GM23338 (cell line): ENCODE measurements at regions not wholly inside any gene's neighbourhood (a gene's known extent, or its start where the extent isn't known, plus 50 kb on each side); places are given as distances from the start of the nearest gene placed in this dataset.

Source experiments
- ATAC-seq: fragments of 200-7000 bp; cut with Tn5 transposase; 3 replicates; pipeline ENCODE4 v1.9.1; 2020
- DNase-seq: peaks from one replicate; pipeline ENCODE4 v3.0.0-alpha.2; 2015; ENCODE audit warnings: low spot score
- H2AFZ ChIP-seq: fragments of 200-600 bp; sonication (generic); 2 replicates; pipeline ENCODE4 v1.8.0; 2016; ENCODE audit warnings: antibody characterized with exemption, mild to moderate bottlenecking, moderate library complexity
- H3F3A ChIP-seq: fragments of 200-600 bp; sonication (generic); replicated peaks from 2 replicates; pipeline ENCODE4 v1.8.0; 2017; ENCODE audit warnings: antibody characterized with exemption, mixed run types, low read depth
- H3K27ac ChIP-seq: fragments of 200-600 bp; sonication (generic); 2 replicates; pipeline ENCODE4 v1.6.1; 2016; ENCODE audit warnings: low read depth
- H3K27me3 ChIP-seq: fragments of 200-600 bp; sonication (generic); 2 replicates; pipeline ENCODE4 v1.8.0; 2016; ENCODE audit warnings: mild to moderate bottlenecking, mixed run types, moderate library complexity; ENCODE audit not compliant: insufficient read depth
- H3K36me3 ChIP-seq: fragments of 200-600 bp; sonication (generic); 2 replicates; pipeline ENCODE4 v1.8.0; 2016; ENCODE audit warnings: mild to moderate bottlenecking; ENCODE audit not compliant: insufficient read depth
- H3K4me1 ChIP-seq: fragments of 200-600 bp; sonication (generic); 2 replicates; pipeline ENCODE4 v1.8.0; 2016; ENCODE audit warnings: mild to moderate bottlenecking, moderate library complexity; ENCODE audit not compliant: insufficient read depth
- H3K4me2 ChIP-seq: fragments of 200-600 bp; sonication (generic); 2 replicates; pipeline ENCODE4 v1.7.1; 2017; ENCODE audit warnings: mixed run types
- H3K4me3 ChIP-seq: fragments of 200-600 bp; sonication (generic); 2 replicates; pipeline ENCODE4 v1.6.1; 2016; ENCODE audit warnings: mixed run types
- H3K79me2 ChIP-seq: fragments of 200-600 bp; sonication (generic); replicated peaks from 2 replicates; pipeline ENCODE4 v1.8.0; 2017; ENCODE audit warnings: mild to moderate bottlenecking; ENCODE audit not compliant: insufficient read depth
- H3K9me2 ChIP-seq: fragments of 200-600 bp; sonication (generic); 2 replicates; pipeline ENCODE4 v1.8.0; 2017; ENCODE audit not compliant: insufficient read depth
- H4K20me1 ChIP-seq: fragments of 200-600 bp; sonication (generic); replicated peaks from 2 replicates; pipeline ENCODE4 v1.8.0; 2017; ENCODE audit warnings: mild to moderate bottlenecking; ENCODE audit not compliant: insufficient read depth
- H3K27ac Mint-ChIP-seq: 2 replicates; pipeline ENCODE4 v1.8.0; 2020; ENCODE audit warnings: inconsistent platforms, mild to moderate bottlenecking, moderate library complexity, mixed read lengths
- H3K27me3 Mint-ChIP-seq: 3 replicates; pipeline ENCODE4 v1.8.0; 2022; ENCODE audit warnings: low read depth, mild to moderate bottlenecking, moderate library complexity, mixed read lengths, inconsistent platforms; ENCODE audit not compliant: insufficient read depth, poor library complexity
- H3K36me3 Mint-ChIP-seq: 3 replicates; pipeline ENCODE4 v1.8.0; 2021; ENCODE audit warnings: low read depth, mild to moderate bottlenecking, inconsistent platforms, moderate library complexity, mixed read lengths
- H3K4me1 Mint-ChIP-seq: 3 replicates; pipeline ENCODE4 v1.8.0; 2020; ENCODE audit warnings: mild to moderate bottlenecking, inconsistent platforms, mixed read lengths
- H3K4me3 Mint-ChIP-seq: 3 replicates; pipeline ENCODE4 v1.8.0; 2021; ENCODE audit warnings: moderate library complexity, mild to moderate bottlenecking, inconsistent platforms, mixed read lengths
- H3K9me3 Mint-ChIP-seq: 3 replicates; pipeline ENCODE4 v1.8.0; 2020; ENCODE audit warnings: moderate library complexity, mild to moderate bottlenecking, inconsistent platforms, mixed read lengths
- CREB1 ChIP-seq: fragments of 250-450 bp; sonication (Bioruptor Pico); IDR thresholded peaks from 2 replicates; pipeline ENCODE4 v1.5.0; 2020; ENCODE audit warnings: low read depth, mild to moderate bottlenecking, moderate library complexity
- CTCF ChIP-seq, 2 experiments: fragments of 200-600 bp in 1 of 2; sonication (generic) in 1 of 2; conservative IDR thresholded peaks; 2 replicates each; pipeline versions ENCODE4 v1.5.1 to v1.6.1; 2016 to 2017; ENCODE audit warnings: antibody characterized with exemption in 2 of 2, low read depth in 2 of 2, mild to moderate bottlenecking in 2 of 2, moderate library complexity in 1 of 2
- ETS1 ChIP-seq: IDR thresholded peaks from 2 replicates; pipeline ENCODE4 v1.6.1; 2016; ENCODE audit warnings: antibody characterized with exemption
- EZH2 ChIP-seq: fragments of 200-600 bp; sonication (generic); IDR thresholded peaks from one replicate; pipeline ENCODE4 v1.8.0; 2017; ENCODE audit warnings: antibody characterized with exemption, mild to moderate bottlenecking, low read depth; ENCODE audit not compliant: unreplicated experiment
- EZH2phosphoT487 ChIP-seq: fragments of 200-600 bp; sonication (generic); IDR thresholded peaks from one replicate; pipeline ENCODE4 v1.8.1; 2018; ENCODE audit warnings: antibody characterized with exemption; ENCODE audit not compliant: unreplicated experiment
- JUNB ChIP-seq: IDR thresholded peaks from one replicate; pipeline ENCODE4 v1.6.1; 2016; ENCODE audit warnings: antibody characterized with exemption; ENCODE audit not compliant: unreplicated experiment
- NANOG ChIP-seq: IDR thresholded peaks from 2 replicates; pipeline ENCODE4 v1.6.1; 2016; ENCODE audit warnings: antibody characterized with exemption, borderline replicate concordance
- POLR2AphosphoS5 ChIP-seq: IDR thresholded peaks from 2 replicates; pipeline ENCODE4 v1.6.1; 2016; ENCODE audit warnings: antibody characterized with exemption, low read depth
- REST ChIP-seq: IDR thresholded peaks from one replicate; pipeline ENCODE4 v1.6.1; 2018; ENCODE audit warnings: antibody characterized with exemption; ENCODE audit not compliant: unreplicated experiment
- STAT1 ChIP-seq: IDR thresholded peaks from one replicate; pipeline ENCODE4 v1.6.1; 2016; ENCODE audit warnings: antibody characterized with exemption; ENCODE audit not compliant: unreplicated experiment
- ZNF114 ChIP-seq: fragments of 250-450 bp; sonication (Bioruptor Pico); IDR thresholded peaks from 2 replicates; pipeline ENCODE4 v1.5.0; 2020; ENCODE audit warnings: mild to moderate bottlenecking, moderate library complexity
- ZNF331 ChIP-seq: fragments of 250-450 bp; sonication (Bioruptor Pico); IDR thresholded peaks from 2 replicates; pipeline ENCODE4 v1.5.0; 2020; ENCODE audit warnings: low read depth, mild to moderate bottlenecking, moderate library complexity
- ZNF462 ChIP-seq: fragments of 250-450 bp; sonication (Bioruptor Pico); IDR thresholded peaks from 2 replicates; pipeline ENCODE4 v1.5.0; 2020; ENCODE audit warnings: mild to moderate bottlenecking, moderate library complexity

GRCh38 chr4:119933606-119934005 is 133.0 kb downstream of the MAD2L1 start:
- Mint-ChIP-seq H3K36me3 (no peaks in the 10 kb centered on the region), H3K4me1 (no peaks in the 10 kb centered on the region; the same call in 2 of the 3 replicates), H3K4me3 (no peak overlapping the region), H3K9me3 (no peaks in the 10 kb centered on the region), H3K27ac (no peak overlapping the region), H3K27me3 (no peaks in the 10 kb centered on the region)
- 0 out of 2 replicates have a peak, but pooled peaks cover 3% of the 10 kb centered on the region for H3K4me1 ChIP-seq
- H2AFZ ChIP-seq = no peak overlapping the region
- TF ChIP-seq CTCF (conservative IDR thresholded peaks at IDR 0.05; ENCODE audit: low read depth in 2 of 2) (no peak), EZH2phosphoT487 (no peak), CREB1 (CRISPR knock-in tag) (no peak), STAT1 (no peak), POLR2AphosphoS5 (no peak), NANOG (no peak), ZNF114 (CRISPR knock-in tag) (no peak), JUNB (no peak), REST (no peak), EZH2 (no peak), ZNF331 (CRISPR knock-in tag) (no peak), ZNF462 (CRISPR knock-in tag) (no peak), ETS1 (no peak)
- no peaks in the 10 kb centered on the region for H3K27me3 ChIP-seq
- H3K79me2 ChIP-seq = no peaks in the 10 kb centered on the region
- H3K9me2 ChIP-seq = 0 out of 2 replicates have a peak, but pooled peaks cover 2% of the 10 kb centered on the region
- no peak overlapping the region for H3K4me3 ChIP-seq
- DNase-seq (no peak), ATAC-seq (no peak)
- H3K36me3 ChIP-seq = no peaks in the 10 kb centered on the region
- H3K27ac ChIP-seq = no peak overlapping the region
- H3K4me2 ChIP-seq = no peak overlapping the region
- H3F3A ChIP-seq = no peaks in the 10 kb centered on the region
- no peaks in the 10 kb centered on the region for H4K20me1 ChIP-seq
